Adrenal gland (tissue), 9 donors: ENCODE measurements at regions not wholly inside any gene's neighbourhood (a gene's known extent, or its start where the extent isn't known, plus 50 kb on each side); places are given as distances from the start of the nearest gene placed in this dataset.

Experiments used
- DNase-seq, 7 donors: peaks; one replicate each; pipeline ENCODE4 v3.0.0-alpha.2; 2019 to 2020
- H3K27ac ChIP-seq, 5 donors: fragments of 200-600 bp; sonication (generic) in 4 of 5; 1 replicate in 3 of 5; 2 replicates in 2 of 5; pipeline versions ENCODE4 v1.5.1 to v1.8.0; 2016 to 2020; ENCODE audit warnings: mild to moderate bottlenecking in 1 of 5
- H3K27me3 ChIP-seq: fragments of 200-600 bp; 2 replicates; pipeline ENCODE4 v1.8.0; 2021
- H3K36me3 ChIP-seq, 2 donors: fragments of 200-600 bp; replicated peaks in 1 of 2; 1 replicate in 1 of 2; 2 replicates in 1 of 2; pipeline versions ENCODE4 v1.5.1 to v1.8.0; 2018 to 2022
- H3K4me1 ChIP-seq, 2 donors: fragments of 200-600 bp; replicated peaks in 1 of 2; 1 replicate in 1 of 2; 2 replicates in 1 of 2; pipeline versions ENCODE4 v1.5.1 to v1.8.0; 2018 to 2021
- H3K4me3 ChIP-seq, 4 donors: fragments of 200-600 bp; sonication (generic) in 3 of 4; one replicate each; pipeline ENCODE4 v1.5.1; 2016 to 2018
- H3K9me3 ChIP-seq, 3 donors: fragments of 200-600 bp; sonication (generic) in 1 of 3; replicated peaks in 1 of 3; 1 replicate in 2 of 3; 2 replicates in 1 of 3; pipeline versions ENCODE4 v1.5.1 to v1.8.0; 2016 to 2021
- CTCF ChIP-seq, 6 experiments: fragments of 450-650 bp in 4 of 6; fragments of 200-600 bp in 2 of 6; sonication (generic) in 1 of 6; IDR thresholded peaks; 1 replicate in 5 of 6; 2 replicates in 1 of 6; pipeline versions ENCODE4 v1.5.1 to v1.8.0; 2016 to 2021; ENCODE audit warnings: antibody characterized with exemption in 6 of 6, mild to moderate bottlenecking in 2 of 6, moderate library complexity in 1 of 6
- POLR2A ChIP-seq, 2 donors: fragments of 450-650 bp; IDR thresholded peaks; one replicate each; pipeline ENCODE4 v1.6.1; 2017; ENCODE audit warnings: antibody characterized with exemption in 2 of 2, mild to moderate bottlenecking in 2 of 2, moderate library complexity in 1 of 2
- WGBS, 4 donors: extraction: QIAGEN DNeasy Blood & Tissue Kit in 2 of 4; methylation state at CpG; one replicate each; pipeline versions ENCODE4 v1.1.5 to v1.1.7; 2013 to 2017; 5-methylcytosine and 5-hydroxymethylcytosine counted together
- intact Hi-C, 2 donors: fragments of 100-400 bp; cut with DNase I; formaldehyde crosslinking; loops; one replicate each; pipeline versions ENCODE4 v1.14.1 to v1.15.0; 2022 to 2023
- donor health status: healthy with polysubstance abuse.
- donor health status: Bipolar disorder and iron deficiency.
- donor health status: DM: yes; HTN: yes; CAD: no.
- donor health status: DM: no; HTN: no; CAD: no.
- donor health status: DM: no; HTN: no; CAD: no.

GRCh38 chr15:88748651-88749050 is 54.6 kb upstream of the ACAN start:
- no peak for DNase-seq
- H3K4me1 ChIP-seq, result no peaks in the 10 kb centered on the region
- no peaks in the 10 kb centered on the region for H3K36me3 ChIP-seq
- no peaks in the 10 kb centered on the region for H3K27me3 ChIP-seq
- TF ChIP-seq POLR2A (IDR thresholded peaks at IDR 0.05) (no peak), CTCF (IDR thresholded peaks at IDR 0.05) (no peak)
- H3K4me3 ChIP-seq, result no peak overlapping the region
- no peak overlapping the region for H3K27ac ChIP-seq
- no peaks in the 10 kb centered on the region for H3K9me3 ChIP-seq
- intact Hi-C loops, result no loop called here
- WGBS, 4 donors, result 64 to 87% (median 68%) methylated on average over 2 of the region's 2 CpGs

GRCh38 chr15:88749699-88750098 is 53.5 kb upstream of the ACAN start:
- Histone ChIP-seq H3K4me1 (no peaks in the 10 kb centered on the region), H3K4me3 (no peak overlapping the region), H3K9me3 (no peaks in the 10 kb centered on the region), H3K27me3 (no peaks in the 10 kb centered on the region), H3K36me3 (no peaks in the 10 kb centered on the region), H3K27ac (no peak overlapping the region)
- intact Hi-C loops, result no loop called here
- no peak for TF ChIP-seq CTCF (IDR thresholded peaks at IDR 0.05)
- no peak for TF ChIP-seq POLR2A (IDR thresholded peaks at IDR 0.05)
- 80 to 93% (median 86%) methylated on average over 2 of the region's 2 CpGs for WGBS, 4 donors
- DNase-seq, result no peak

- no peak overlapping the region for H3K27ac ChIP-seq
- no peak overlapping the region for H3K4me3 ChIP-seq
- H3K4me1 ChIP-seq, result no peaks in the 10 kb centered on the region
- no peak for DNase-seq
- no peaks in the 10 kb centered on the region for H3K9me3 ChIP-seq
- WGBS, 4 donors, result 56 to 71% (median 59%) methylated on average over 5 of the region's 5 CpGs
- TF ChIP-seq CTCF (IDR thresholded peaks at IDR 0.05) (no peak), POLR2A (IDR thresholded peaks at IDR 0.05) (no peak)
- H3K36me3 ChIP-seq, result no peaks in the 10 kb centered on the region
- intact Hi-C loops, result no loop called here
- H3K27me3 ChIP-seq, result no peaks in the 10 kb centered on the region
Observed at GRCh38 chr15:88752501-88752900, 50.7 kb upstream of the ACAN start.

- no peak overlapping the region for H3K4me3 ChIP-seq
Observed at GRCh38 chr15:88752951-88753350, 50.3 kb upstream of the ACAN start.

More at GRCh38 chr15:88752951-88753350, 50.3 kb upstream of the ACAN start:
- TF ChIP-seq POLR2A (IDR thresholded peaks at IDR 0.05) (no peak), CTCF (IDR thresholded peaks at IDR 0.05) (no peak)
- Histone ChIP-seq H3K27me3 (no peaks in the 10 kb centered on the region), H3K9me3 (no peaks in the 10 kb centered on the region), H3K4me1 (no peaks in the 10 kb centered on the region), H3K27ac (no peak overlapping the region), H3K36me3 (no peaks in the 10 kb centered on the region)
- intact Hi-C loops, result no loop called here
- no peak for DNase-seq
